HG03457 (cell line): ENCODE measurements at regions not wholly inside any gene's neighbourhood (a gene's known extent, or its start where the extent isn't known, plus 50 kb on each side); places are given as distances from the start of the nearest gene placed in this dataset.
"Not testable (repeated sequence)": the region's sequence is repeated elsewhere in the genome, so short reads cannot be mapped to it uniquely, and the experiment has no call there.

ENCODE experiments used
- ATAC-seq: cut with Tn5 transposase; IDR thresholded peaks from one replicate; pipeline ENCODE4 v1.9.1; 2021; ENCODE audit warnings: moderate number of reproducible peaks; ENCODE audit not compliant: unreplicated experiment

DNA sequence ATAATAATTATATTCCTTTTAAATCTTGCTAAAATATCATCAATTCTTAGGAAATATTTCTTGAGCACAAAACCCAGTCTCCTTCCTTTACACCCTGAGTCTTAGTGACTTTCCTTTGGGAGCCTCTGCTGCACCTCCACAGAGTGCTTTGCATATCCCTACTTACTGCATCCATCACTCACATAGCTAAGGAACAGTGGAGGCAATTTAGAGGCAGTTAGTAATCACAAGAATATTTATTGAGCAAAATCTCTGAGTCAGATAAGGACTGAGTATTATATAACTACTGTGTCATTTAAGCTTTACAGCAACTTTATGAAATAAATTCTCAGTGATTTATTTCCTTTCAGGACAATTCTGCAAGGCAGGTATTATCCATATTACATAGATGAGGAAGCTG, 327.7 kb downstream of the TMX3 start:
- no peak for ATAC-seq

DNA sequence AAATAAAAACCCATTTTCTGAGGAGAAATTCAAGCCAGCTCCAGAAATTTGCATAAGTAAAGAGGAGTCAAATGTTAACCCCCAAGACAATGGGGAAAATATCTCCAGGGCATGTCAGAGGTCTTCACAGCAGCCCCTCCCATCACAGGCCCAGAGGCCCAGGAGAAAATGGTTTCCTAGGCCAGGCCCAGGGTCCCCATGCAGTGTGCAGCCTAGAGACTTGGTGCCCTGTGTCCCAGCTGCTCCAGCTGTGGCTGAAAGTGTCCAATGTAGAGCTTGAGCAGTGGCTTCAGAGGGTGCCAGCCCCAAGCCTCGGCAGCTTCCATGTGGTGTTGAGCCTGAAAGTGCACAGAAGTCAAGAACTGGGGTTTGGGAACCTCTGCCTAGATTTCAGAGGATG, 330.9 kb downstream of the TMX3 start:
- ATAC-seq = not testable (repeated sequence)

DNA sequence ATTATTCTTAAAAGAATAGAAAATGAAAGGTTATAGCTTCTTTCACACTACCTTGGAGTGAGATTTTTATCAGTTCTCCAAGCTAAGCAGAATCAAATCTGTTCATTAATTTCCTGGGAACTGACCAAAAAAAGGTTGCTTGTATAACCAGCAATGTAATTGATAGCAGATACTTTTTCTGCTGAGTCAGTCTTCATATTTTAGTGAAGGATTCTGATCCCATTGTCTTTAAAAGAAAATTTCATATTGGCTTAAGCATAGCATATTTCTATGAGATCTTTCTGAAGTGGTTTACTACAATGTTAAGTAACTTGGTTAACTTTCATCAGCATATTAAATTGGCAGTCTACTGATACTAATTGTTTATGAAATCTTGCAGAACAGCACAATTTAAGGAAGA, 338.0 kb downstream of the TMX3 start:
- ATAC-seq = no peak

DNA sequence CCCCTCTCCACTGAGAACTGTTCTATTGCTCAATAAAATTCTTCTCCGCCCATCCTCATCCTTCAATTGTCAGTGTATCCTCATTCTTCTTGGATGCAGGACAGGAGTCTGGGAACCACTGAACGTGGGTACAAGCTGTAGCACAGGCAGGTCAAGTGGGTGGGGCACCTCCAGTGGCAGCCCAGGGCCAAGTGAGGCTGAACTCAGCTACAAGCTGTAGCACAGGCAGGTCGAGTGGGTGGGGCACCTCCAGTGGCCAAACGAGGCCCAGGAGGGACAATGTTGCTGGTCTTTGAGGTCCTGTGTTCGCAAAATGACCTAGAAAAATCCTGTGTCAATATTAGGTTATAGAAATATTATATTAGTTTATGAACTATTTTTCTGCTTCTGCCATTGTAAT, 352.0 kb downstream of the TMX3 start:
- ATAC-seq = no peak

DNA sequence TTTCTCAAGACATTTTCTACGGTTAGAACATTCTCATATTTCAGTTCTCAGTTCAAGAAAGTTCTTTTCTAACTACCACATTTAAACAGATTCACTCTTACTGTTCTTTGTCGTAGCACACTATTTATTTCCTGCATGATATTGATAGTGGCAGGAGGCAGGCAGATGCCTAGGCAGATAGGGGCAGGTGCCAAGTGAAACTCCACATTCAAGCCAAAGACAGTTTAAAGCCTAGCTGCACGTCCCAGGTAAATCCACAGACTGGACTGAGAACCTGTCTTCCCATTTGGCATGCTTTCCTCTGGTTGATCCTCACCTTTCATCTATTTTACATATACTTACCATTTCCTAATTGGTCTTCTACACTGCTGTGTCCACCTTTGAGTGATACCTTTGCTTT, 359.3 kb downstream of the TMX3 start:
- ATAC-seq = no peak

DNA sequence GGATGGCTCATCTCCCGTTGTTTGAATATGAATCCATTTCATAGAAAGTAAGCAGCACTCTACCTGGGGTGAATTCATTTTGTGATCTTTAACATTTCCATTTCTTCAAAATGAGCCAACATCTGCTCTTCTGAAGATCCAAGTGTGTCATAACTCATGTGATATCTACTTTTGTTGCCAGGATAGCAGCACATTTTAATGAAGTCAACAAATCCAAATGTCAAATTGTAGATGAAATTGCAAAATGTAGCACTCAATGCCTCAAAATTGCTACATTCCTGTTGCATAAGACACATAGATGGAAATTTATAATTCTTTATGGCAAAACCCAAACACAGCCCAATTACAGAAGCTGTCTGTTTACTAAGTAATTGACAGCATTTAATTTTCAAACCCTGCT, 360.7 kb downstream of the TMX3 start:
- ATAC-seq = no peak

DNA sequence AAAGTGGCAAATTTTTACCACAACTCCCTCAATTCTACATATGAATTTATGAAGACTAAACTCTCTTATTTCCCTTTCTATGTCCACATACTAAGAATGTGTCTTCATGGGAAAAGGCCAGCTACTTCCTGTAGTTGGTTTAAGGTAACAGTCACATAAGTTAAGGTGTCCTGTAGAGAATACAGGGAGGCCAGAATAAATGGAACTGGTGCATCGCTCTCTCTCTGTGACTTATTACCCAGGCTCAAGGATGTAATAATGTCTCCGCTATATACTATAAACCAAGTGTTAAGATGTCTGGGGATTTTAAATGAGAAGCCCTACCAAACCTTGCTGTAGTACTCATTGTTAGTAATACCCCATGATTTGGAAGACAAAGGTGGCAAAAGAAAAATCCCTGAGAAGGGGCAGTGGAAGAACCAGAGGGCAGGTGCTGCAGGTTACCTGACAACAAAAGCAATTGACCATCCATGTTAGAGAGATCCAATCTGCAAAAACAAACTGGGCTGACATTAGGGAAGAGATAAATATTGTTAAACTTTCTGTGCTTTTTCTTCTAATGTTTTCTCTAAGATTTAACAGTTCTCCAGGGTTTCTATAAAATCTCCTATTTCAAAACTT, 372.8 kb downstream of the TMX3 start:
- no peak for ATAC-seq

DNA sequence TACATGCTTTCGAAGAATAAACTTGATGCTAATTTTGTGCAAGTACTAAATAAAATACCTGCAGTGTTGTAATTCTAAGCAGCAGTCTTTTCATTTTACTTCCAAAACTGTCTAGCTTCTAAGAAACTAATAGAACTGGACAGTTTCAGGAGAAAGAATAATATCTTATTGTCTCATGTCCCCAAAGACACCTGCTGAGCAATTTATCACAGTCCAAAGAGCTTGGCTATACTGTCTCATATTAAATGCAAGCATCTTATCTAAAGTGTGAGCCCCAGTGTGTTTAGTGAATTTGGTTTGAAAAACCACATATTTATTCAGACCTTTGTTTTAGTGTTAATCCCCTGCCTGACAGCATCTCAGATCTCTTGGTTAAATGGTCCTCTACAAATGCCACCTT, 374.3 kb downstream of the TMX3 start:
- ATAC-seq = no peak

DNA sequence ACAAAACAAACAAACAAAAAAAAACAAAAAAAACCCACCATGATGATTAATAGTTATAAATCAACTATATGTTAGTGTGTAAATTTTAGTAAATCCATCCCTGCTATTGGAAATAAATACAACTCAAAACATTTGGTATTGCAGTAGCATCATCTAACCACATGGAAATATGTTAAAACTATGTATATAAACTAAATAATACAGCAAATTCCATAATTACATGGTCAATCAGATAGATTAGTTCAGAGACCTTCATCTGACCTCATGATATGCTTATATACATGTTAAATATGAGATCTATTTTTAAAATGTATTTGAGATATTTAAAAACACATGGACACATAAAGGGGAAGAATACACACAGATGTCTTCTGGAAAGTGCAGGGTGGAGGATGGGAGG, 384.2 kb downstream of the TMX3 start:
- no peak for ATAC-seq

DNA sequence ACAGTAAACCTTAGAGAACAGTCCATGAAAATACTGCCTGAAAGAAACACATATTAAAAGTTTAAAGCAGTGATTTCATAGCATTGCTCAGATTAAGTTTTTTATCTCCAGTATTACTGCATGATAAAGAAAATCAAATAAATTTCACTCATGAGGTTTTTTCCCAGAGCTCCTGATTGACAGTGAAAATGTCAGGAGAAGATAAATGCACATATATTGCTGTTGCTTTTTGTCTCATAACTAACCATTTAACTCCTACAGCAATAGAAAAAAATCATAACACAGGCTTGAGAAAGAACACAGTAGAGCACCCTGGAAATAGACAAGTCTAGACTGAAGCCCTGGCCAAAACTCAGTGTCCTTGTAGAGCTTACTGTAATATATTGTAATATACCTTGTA, 391.0 kb downstream of the TMX3 start:
- no peak for ATAC-seq

DNA sequence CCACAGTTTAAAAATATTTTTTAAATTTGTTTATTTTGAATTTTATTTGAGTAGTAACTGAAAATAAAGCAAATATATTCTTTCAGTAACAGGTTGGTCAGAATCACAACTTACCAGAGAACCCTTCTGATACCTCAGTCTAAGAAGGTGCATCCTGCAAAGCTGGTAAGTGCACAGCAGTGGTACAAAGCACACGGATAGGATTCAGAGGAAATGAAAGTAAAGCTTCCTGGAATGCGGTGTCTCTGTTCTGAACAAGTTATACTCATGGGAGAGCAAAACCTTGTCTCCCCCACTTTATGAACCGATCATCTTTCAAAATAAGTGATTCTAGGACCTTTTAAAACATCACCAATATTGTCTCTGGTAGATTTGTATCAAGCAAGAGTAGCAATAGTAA, 398.3 kb downstream of the TMX3 start:
- no peak for ATAC-seq

DNA sequence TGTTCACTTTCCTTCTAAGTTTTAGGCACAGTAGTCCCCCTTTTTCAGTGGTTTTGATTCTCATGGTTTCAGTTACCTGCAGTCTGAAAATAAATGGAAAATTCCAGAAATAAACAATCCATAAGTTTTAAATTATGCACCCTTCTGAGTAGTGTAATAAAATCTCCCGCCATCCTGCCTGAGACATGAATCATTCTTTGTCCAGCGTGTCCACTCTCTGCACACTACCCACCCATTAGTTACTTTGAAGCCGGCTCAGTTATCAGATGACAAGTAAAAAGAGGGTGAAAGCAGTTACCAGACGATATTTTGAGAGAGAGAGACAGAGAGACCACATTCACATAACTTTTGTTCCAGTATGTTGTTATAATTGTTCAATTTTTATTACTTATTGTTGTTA, 400.5 kb downstream of the TMX3 start:
- ATAC-seq = no peak

DNA sequence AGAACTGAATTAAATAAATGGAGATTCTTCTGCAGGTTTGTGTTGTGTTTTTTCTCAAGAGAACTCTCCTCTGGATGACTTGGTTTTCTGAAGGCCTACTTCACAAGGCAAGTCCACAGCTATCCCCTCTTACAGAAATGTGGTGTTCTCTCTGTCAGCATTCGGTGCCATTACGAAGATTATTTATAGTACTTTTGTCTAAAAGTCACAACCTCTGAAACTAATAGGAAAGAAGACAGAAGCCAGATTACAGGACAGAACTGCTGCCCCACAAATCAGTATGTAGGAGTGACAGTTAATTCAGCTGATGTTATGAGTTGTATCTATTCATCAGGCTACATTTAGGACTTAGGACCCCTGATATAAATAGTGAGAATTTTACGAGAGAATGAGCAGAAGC, 413.5 kb downstream of the TMX3 start:
- ATAC-seq = no peak

DNA sequence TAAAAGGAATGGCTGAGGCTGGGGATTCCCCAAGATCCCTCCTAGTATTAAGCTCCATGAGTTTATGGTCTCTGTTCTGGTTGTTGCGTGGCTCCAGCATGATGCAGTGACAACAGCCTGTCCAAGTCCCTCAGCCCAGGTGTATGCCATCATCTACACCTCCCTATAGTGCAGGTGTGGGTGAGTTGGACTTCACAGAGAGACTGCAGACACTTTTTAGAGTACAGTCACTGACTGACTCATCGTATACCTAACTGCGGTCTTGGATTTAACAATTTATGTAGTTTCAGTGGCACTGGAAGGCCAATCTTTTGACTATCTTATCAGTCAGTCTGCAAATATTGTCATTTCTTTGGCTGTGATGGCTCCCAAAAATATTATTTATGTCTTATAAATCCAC, 415.0 kb downstream of the TMX3 start:
- no peak for ATAC-seq

DNA sequence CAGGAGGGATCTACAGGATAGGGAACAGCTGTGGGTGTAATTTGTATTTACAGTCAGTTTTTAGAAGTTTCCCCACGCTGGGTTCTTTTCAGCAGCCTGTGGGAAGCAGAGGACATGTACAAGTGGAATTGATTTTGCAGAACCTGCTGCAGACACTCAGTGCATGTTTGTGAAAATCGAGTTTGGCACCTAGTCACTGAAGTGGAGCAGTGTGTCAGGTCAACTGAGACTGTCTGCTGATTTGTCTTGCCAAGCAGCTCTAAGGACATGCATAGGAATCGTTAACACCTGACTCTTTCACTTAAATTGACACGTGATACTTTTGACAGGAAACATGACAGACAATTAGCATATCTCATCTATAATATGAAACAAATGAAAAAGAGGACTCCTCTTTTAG, 416.6 kb downstream of the TMX3 start:
- ATAC-seq = no peak

DNA sequence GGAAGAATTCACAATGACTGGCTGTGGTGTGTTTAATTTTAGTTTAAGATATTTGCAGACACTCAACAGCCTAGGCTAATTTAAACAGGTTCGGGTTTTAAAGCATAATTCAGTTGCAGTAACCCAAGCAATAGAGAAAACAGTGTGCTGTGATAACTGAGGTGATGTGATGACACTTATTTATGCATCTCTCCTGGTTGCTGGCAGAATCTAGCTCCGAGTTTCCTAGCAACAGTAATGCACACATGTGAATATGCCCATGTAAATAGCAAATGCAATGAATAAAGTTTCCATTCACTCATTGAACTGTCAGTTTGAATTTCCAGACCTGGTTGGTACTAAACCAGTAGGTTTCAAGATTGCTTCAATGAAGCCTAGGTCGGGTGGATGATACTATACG, 426.5 kb downstream of the TMX3 start:
- ATAC-seq = no peak

DNA sequence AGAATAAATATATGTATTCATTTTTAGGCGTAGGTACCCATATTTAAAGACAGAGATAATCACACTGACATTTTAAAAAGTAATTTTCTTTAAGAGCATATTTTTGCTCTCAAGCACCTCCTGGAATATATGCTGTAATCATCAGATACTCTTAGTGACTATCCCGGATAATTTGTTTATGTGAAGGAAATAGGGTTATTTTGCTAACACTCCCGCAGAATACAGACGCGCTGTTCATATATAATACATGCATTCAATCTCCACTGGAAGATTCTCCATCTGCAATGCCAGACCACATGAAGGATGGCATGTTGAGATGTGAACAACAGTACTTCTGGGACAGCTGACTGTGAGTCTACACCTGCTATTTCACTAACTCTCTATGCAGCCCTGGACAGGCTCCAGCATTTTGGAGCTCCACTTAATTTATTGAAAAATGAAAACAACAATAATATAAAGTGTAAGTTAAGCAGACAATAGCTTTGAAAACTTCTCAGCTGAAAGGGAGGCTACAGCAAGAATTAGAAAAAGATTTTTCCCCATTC, 430.6 kb downstream of the TMX3 start:
- no peak for ATAC-seq

DNA sequence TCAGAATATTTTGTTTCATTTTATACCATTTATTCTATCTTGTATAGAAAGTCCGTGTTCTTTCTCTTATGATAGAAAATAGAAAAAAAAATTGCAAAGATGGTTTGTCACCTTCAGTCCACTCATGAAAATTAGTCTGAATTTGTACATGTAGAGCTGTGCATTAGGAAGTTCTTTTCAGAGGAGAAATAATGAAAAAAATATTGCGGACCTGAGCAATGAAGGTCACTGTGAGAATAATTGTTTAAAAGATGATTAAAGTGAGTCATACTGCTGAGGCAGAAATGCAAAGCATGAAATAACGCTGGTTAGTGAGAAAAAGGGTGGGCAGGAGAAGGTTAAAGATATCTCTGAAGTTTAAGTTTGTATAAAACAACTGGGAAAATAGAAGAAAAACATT, 431.1 kb downstream of the TMX3 start:
- no peak for ATAC-seq

DNA sequence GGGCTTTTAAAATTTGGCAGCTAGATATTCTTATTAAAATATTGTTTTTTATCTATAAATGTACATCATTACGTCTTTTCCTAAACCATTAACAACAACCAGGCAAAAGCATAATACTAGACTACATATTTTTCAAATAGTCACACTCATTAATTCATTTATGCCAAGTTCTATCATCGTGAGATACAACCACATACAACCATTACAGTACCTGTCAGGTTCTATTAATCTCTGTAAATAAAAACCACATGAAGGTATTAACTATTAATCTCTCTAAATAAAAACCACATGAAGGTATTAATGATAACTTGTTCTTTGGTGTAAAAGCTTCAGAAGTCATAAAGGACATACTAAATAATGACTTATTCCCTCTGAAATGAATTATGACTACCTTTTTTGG, 432.7 kb downstream of the TMX3 start:
- ATAC-seq = no peak

DNA sequence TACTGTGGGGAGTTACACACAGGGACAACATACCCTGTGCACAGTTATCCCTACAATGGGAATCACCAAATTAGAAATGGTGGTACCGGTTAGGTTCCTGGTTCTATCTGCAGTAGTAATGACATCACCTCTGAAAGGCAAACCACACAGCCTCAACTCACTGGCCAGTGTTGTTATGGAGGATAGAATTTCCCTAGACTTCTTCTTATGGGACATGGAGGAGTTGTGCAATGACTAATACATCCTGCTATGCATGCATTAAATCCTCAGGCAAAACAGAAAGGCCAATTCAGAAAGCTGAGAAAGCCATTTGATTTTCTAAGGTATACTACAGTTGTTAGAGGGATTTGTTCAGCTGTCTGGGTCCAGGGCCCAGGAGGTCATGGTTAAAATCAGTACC, 439.3 kb downstream of the TMX3 start:
- no peak for ATAC-seq

DNA sequence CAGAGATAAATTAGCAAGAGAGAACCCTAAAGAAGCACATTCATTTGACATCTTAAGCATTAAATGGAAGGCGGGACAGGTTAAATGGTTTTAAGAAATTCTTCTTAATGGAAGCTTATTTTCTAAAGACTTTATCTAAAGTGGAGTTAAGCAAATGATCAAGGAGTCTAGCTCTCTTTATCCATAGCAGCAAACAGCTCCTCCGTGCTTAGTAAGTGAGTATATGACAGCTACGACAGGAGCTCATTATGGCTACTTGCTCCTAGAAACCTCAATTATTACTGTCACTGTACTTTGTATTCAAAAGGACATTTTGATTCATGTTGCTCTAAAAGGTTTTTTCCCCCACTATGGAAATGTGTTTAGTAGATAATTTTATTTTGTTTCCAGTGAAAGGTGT, 444.9 kb downstream of the TMX3 start:
- no peak for ATAC-seq

DNA sequence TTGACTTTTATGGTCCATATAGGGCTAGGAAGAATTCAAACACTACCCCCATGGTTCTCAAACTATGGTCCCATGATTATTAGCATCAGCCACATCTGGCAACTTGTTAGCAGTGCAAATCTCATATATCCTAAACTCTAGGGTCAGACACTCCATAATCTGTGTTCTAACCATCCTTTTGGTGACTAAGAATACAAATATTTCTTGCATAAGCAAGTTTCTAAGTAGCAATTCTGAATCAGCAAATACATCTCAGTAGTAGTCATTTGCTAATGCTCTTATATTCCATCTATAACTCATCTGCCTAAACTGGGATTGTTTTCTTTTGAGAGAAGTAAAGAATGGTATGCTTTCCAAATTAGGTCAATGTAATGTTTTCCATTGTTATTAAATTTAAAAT, 447.3 kb downstream of the TMX3 start:
- ATAC-seq = no peak

DNA sequence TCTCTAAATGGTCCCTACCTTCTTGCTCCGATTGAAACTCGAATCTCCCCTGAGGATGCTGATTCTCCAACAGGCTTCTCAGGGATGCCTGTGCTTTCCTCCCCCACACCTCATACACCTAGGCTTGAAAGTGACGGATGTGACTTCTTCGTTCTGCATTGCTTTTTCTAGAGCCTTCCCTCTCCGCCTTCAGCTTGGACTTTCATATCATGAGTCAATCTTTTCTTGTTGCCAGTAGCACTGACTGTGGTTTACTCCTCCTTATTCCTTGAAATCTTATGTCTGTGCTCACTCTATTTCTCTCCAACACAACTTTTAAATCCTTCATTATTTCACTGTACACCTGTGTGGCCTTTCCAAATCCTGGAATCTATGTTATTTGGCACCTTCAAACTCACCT, 451.4 kb downstream of the TMX3 start:
- no peak for ATAC-seq
